ENCODE measurements at regions not wholly inside any gene's neighbourhood (a gene's known extent, or its start where the extent isn't known, plus 50 kb on each side); places are given as distances from the start of the nearest gene placed in this dataset.
"Not testable (repeated sequence)": the region's sequence is repeated elsewhere in the genome, so short reads cannot be mapped to it uniquely, and the experiment has no call there.

DNA sequence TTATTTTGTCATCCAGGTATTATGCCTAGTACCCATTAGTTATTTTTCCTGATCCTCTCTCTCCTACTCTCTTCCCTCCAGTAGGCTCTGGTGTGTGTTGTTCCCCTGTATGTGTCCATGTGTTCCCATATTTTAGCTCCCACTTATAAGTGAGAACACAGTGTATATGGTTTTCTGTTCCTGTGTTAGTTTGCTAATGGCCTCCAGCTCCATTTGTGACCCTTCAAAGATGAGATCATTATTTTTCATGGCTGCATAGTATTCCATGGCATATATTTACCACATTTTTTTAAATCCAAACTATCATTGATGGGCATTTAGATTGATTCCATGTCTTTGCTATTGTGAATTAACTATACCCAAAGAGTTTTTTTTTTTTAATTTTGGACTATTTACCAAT lies 1675.7 kb upstream of the B3GALT2 start:
- no peak overlapping the region for H3K27ac ChIP-seq
- no peak for DNase-seq (ENCODE audit: low spot score)
- TF ChIP-seq, protein P1, sequence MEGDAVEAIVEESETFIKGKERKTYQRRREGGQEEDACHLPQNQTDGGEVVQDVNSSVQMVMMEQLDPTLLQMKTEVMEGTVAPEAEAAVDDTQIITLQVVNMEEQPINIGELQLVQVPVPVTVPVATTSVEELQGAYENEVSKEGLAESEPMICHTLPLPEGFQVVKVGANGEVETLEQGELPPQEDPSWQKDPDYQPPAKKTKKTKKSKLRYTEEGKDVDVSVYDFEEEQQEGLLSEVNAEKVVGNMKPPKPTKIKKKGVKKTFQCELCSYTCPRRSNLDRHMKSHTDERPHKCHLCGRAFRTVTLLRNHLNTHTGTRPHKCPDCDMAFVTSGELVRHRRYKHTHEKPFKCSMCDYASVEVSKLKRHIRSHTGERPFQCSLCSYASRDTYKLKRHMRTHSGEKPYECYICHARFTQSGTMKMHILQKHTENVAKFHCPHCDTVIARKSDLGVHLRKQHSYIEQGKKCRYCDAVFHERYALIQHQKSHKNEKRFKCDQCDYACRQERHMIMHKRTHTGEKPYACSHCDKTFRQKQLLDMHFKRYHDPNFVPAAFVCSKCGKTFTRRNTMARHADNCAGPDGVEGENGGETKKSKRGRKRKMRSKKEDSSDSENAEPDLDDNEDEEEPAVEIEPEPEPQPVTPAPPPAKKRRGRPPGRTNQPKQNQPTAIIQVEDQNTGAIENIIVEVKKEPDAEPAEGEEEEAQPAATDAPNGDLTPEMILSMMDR (IDR thresholded peaks at IDR 0.05), result no peak
- H3K4me3 ChIP-seq, result no peak overlapping the region

DNA sequence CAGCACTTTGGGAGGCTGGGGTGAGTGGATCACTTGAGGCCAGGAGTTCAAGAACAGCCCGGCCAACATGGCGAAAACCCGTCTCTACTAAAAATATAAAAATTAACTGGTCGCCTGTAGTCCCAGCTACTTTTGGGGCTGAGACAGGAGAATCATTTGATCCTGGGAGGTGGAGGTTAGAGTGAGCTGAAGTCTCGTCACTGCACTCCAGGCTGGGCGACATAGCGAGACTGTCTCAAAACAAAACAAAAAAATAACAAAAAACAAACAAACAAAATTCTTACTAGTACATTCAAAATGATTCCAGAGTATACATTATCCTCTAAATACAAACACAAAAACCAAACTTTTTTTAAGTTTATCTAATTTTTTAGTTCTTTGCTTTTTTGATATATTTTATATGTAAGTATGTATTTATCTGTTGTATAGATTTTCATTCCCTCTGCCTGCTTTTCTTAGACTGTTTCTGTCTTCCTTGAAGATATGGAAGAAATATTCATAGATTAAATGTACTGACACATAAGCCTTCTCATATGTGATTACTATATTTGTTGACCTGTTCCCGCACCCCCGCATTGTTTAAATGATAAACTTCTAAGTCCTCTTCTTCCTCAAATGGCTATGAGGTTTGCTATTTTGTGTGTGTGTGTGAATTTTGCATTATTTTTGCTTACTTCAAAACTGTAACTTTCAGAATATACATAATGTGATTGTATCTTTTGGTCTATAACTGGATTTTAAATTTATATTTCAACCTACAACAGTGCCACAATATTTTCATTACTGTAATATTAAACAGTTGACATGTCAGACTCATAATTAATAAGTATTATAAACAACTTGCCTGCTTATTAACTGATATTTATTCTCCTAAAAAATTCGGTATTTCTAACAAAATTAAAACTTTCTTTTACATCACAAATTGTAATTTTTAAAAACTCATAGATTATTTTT lies 1674.1 kb upstream of the B3GALT2 start:
- no peak for DNase-seq (ENCODE audit: low spot score)
- Histone ChIP-seq H3K4me3 (no peak overlapping the region), H3K27ac (no peak overlapping the region)
- TF ChIP-seq, protein P1 (IDR thresholded peaks at IDR 0.05), result no peak

DNA sequence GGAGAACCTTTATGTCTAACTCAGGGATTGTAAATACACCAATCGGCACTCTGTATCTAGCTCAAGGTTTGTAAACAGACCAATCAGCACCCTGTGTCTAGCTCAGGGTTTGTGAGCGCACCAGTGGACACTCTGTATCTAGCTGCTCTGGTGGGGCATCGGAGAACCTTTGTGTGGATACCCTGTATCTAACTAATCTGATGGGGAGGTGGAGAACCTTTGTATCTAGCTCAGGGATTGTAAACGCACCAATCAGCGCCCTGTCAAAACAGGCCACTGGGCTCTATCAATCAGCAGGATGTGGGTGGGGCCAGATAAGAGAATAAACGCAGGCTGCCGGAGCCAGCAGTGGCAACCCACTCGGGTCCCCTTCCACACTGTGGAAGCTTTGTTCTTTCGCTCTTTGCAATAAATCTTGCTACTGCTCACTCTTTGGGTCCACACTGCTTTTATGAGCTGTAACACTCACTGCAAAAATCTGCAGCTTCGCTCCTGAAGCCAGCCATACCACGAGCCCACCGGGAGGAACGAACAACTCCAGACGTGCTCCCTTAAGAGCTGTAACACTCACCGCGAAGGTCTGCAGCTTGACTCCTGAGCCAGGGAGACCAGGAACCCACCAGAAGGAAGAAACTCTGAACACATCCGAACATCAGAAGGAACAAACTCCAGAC lies 1673.2 kb upstream of the B3GALT2 start:
- not testable (repeated sequence) for H3K27ac ChIP-seq; H3K4me3 ChIP-seq; DNase-seq (ENCODE audit: low spot score)

GRCh38 chr1:194858811-194859480 lies 1672.5 kb upstream of the B3GALT2 start:
- not testable (repeated sequence) for H3K4me3 ChIP-seq; DNase-seq (ENCODE audit: low spot score)

GRCh38 chr1:194857413-194857812 lies 1671.0 kb upstream of the B3GALT2 start:
- TF ChIP-seq, protein P1 (IDR thresholded peaks at IDR 0.05), result no peak
- Histone ChIP-seq H3K4me3 (no peak overlapping the region), H3K27ac (no peak overlapping the region)
- DNase-seq (ENCODE audit: low spot score), result no peak

More at GRCh38 chr1:194858811-194859480, 1672.5 kb upstream of the B3GALT2 start:
- H3K27ac ChIP-seq, result not testable (repeated sequence)

- Histone ChIP-seq H3K4me3 (no peak overlapping the region), H3K27ac (no peak overlapping the region)
- TF ChIP-seq, protein P1 (IDR thresholded peaks at IDR 0.05), result no peak
- DNase-seq (ENCODE audit: low spot score), result no peak
These were observed 1662.4 kb upstream of the B3GALT2 start for GRCh38 chr1:194848846-194849245.

GRCh38 chr1:194846488-194846887 lies 1660.1 kb upstream of the B3GALT2 start:
- H3K4me3 ChIP-seq, result no peak overlapping the region
- H3K27ac ChIP-seq, result no peak overlapping the region
- no peak for DNase-seq (ENCODE audit: low spot score)
- TF ChIP-seq, protein P1 (IDR thresholded peaks at IDR 0.05), result no peak
